MM.1S (cell line): ENCODE measurements at regions not wholly inside any gene's neighbourhood (a gene's known extent, or its start where the extent isn't known, plus 50 kb on each side); places are given as distances from the start of the nearest gene placed in this dataset.

Experiments
- DNase-seq: peaks from one replicate; pipeline ENCODE4 v3.0.0-alpha.2; 2015
- H2AFZ ChIP-seq: fragments of 300-600 bp; sonication (generic); 2 replicates; pipeline ENCODE4 v1.6.0; 2016; ENCODE audit warnings: antibody characterized with exemption, low read length
- H3F3A ChIP-seq: fragments of 300-600 bp; sonication (generic); 2 replicates; pipeline ENCODE4 v1.6.1; 2016; ENCODE audit warnings: mild to moderate bottlenecking, antibody characterized with exemption, low read length, moderate library complexity, mixed read lengths; ENCODE audit not compliant: insufficient read depth
- H3K27ac ChIP-seq: fragments of 300-600 bp; sonication (generic); 2 replicates; pipeline ENCODE4 v1.5.1; 2016; ENCODE audit warnings: mild to moderate bottlenecking, low read length
- H3K27me3 ChIP-seq: fragments of 300-600 bp; sonication (generic); replicated peaks from 2 replicates; pipeline ENCODE4 v1.6.0; 2016; ENCODE audit warnings: low read length; ENCODE audit not compliant: insufficient read depth
- H3K36me3 ChIP-seq: fragments of 300-600 bp; sonication (generic); replicated peaks from 2 replicates; pipeline ENCODE4 v1.6.1; 2016; ENCODE audit warnings: mild to moderate bottlenecking, low read length, mixed read lengths; ENCODE audit not compliant: insufficient read depth
- H3K4me1 ChIP-seq: fragments of 300-600 bp; sonication (generic); 2 replicates; pipeline ENCODE4 v1.6.1; 2016; ENCODE audit warnings: low read length, mixed read lengths
- H3K4me2 ChIP-seq: fragments of 300-600 bp; sonication (generic); 2 replicates; pipeline ENCODE4 v1.6.0; 2016; ENCODE audit warnings: low read depth, low read length
- H3K4me3 ChIP-seq: fragments of 300-600 bp; sonication (generic); 2 replicates; pipeline ENCODE4 v1.5.1; 2016; ENCODE audit warnings: low read length, mixed read lengths
- H3K79me2 ChIP-seq: fragments of 300-600 bp; sonication (generic); 2 replicates; pipeline ENCODE4 v1.6.1; 2016; ENCODE audit warnings: mixed run types, low read length, mixed read lengths
- H3K9ac ChIP-seq: fragments of 300-600 bp; sonication (generic); 2 replicates; pipeline ENCODE4 v1.6.1; 2016; ENCODE audit warnings: low read length, mixed read lengths
- H3K9me2 ChIP-seq: fragments of 300-600 bp; sonication (generic); replicated peaks from 2 replicates; pipeline ENCODE4 v1.6.1; 2016; ENCODE audit warnings: mild to moderate bottlenecking, low read length, mixed read lengths; ENCODE audit not compliant: insufficient read depth
- H3K9me3 ChIP-seq: fragments of 300-600 bp; sonication (generic); replicated peaks from 2 replicates; pipeline ENCODE4 v1.6.1; 2016; ENCODE audit warnings: mild to moderate bottlenecking, low read length, mixed read lengths; ENCODE audit not compliant: insufficient read depth
- H4K20me1 ChIP-seq: fragments of 300-600 bp; sonication (generic); 2 replicates; pipeline ENCODE4 v1.6.1; 2016; ENCODE audit warnings: mild to moderate bottlenecking, low read length, moderate library complexity, mixed read lengths; ENCODE audit not compliant: insufficient read depth
- EZH2 ChIP-seq: fragments of 300-600 bp; sonication (generic); optimal IDR thresholded peaks from 2 replicates; pipeline ENCODE3; 2017; ENCODE audit warnings: low read depth, mild to moderate bottlenecking, antibody characterized with exemption, low read length, mixed read lengths
- EZH2phosphoT487 ChIP-seq: fragments of 300-600 bp; sonication (generic); IDR thresholded peaks from 2 replicates; pipeline ENCODE4 v1.6.1; 2018; ENCODE audit warnings: antibody characterized with exemption, low read length
- TF ChIP-seq, protein P1 (sequence below): fragments of 300-600 bp; sonication (generic); IDR thresholded peaks from 2 replicates; pipeline ENCODE4 v1.5.1; 2016; ENCODE audit warnings: antibody characterized with exemption, low read length, mixed read lengths

GRCh38 chr15:35605764-35606449 is 59.9 kb upstream of the DPH6 start:
- Histone ChIP-seq H3K79me2 (no peaks in the 10 kb centered on the region), H3K9ac (no peak overlapping the region), H3K27ac (no peak overlapping the region), H3K36me3 (no peaks in the 10 kb centered on the region), H2AFZ (no peak overlapping the region), H3K27me3 (no peaks in the 10 kb centered on the region), H3K4me2 (no peak overlapping the region), H3K9me2 (no peaks in the 10 kb centered on the region), H3K4me3 (no peak overlapping the region), H3K4me1 (no peaks in the 10 kb centered on the region), H3F3A (no peaks in the 10 kb centered on the region), H3K9me3 (no peaks in the 10 kb centered on the region), H4K20me1 (no peaks in the 10 kb centered on the region)
- TF ChIP-seq, protein P1, sequence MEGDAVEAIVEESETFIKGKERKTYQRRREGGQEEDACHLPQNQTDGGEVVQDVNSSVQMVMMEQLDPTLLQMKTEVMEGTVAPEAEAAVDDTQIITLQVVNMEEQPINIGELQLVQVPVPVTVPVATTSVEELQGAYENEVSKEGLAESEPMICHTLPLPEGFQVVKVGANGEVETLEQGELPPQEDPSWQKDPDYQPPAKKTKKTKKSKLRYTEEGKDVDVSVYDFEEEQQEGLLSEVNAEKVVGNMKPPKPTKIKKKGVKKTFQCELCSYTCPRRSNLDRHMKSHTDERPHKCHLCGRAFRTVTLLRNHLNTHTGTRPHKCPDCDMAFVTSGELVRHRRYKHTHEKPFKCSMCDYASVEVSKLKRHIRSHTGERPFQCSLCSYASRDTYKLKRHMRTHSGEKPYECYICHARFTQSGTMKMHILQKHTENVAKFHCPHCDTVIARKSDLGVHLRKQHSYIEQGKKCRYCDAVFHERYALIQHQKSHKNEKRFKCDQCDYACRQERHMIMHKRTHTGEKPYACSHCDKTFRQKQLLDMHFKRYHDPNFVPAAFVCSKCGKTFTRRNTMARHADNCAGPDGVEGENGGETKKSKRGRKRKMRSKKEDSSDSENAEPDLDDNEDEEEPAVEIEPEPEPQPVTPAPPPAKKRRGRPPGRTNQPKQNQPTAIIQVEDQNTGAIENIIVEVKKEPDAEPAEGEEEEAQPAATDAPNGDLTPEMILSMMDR: no peak
- TF ChIP-seq EZH2 (no peak), EZH2phosphoT487 (no peak)
- no peak for DNase-seq

DNA sequence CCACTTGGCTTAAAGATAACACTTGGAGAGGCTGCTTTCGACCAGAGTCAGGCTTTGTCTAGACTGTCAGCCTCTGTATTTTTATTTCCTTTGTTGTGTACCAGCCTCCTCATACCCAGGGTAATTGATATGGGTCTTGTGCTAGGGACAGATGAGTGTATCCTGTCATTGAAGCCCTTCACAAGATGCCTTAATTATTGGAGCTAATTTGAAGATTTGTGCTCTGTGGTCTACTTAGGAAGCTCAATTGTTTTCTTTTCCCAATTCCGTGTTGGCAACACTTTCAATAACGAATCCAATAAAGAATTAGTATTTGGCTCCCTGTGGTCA is 60.5 kb upstream of the DPH6 start:
- Histone ChIP-seq H3K4me3 (no peak overlapping the region), H4K20me1 (no peaks in the 10 kb centered on the region), H3K9ac (no peak overlapping the region), H3F3A (no peaks in the 10 kb centered on the region), H3K36me3 (no peaks in the 10 kb centered on the region), H3K27me3 (no peaks in the 10 kb centered on the region), H3K9me3 (no peaks in the 10 kb centered on the region), H3K4me1 (no peaks in the 10 kb centered on the region), H3K9me2 (no peaks in the 10 kb centered on the region), H2AFZ (no peak overlapping the region), H3K4me2 (no peak overlapping the region), H3K79me2 (no peaks in the 10 kb centered on the region), H3K27ac (no peak overlapping the region)
- DNase-seq: no peak
- no peak for TF ChIP-seq EZH2phosphoT487
- TF ChIP-seq, protein P1: no peak
- TF ChIP-seq EZH2: no peak

GRCh38 chr15:35616498-35617271 is 70.7 kb upstream of the DPH6 start:
- H3K9me3 ChIP-seq: no peaks in the 10 kb centered on the region
- no peak overlapping the region for H3K4me3 ChIP-seq
- H3K4me1 ChIP-seq: peaks cover 6% of the 10 kb centered on the region; the same call in 1 of the 2 replicates
- no peak overlapping the region for H3K27ac ChIP-seq
- H2AFZ ChIP-seq: no peak overlapping the region
- H3K79me2 ChIP-seq: no peaks in the 10 kb centered on the region
- no peak for DNase-seq
- no peak for TF ChIP-seq EZH2phosphoT487
- TF ChIP-seq, protein P1: no peak
- TF ChIP-seq EZH2: no peak
- H3K9me2 ChIP-seq: no peaks in the 10 kb centered on the region
- H4K20me1 ChIP-seq: no peaks in the 10 kb centered on the region
- H3F3A ChIP-seq: no peaks in the 10 kb centered on the region
- no peaks in the 10 kb centered on the region for H3K36me3 ChIP-seq
- H3K27me3 ChIP-seq: no peaks in the 10 kb centered on the region
- no peak overlapping the region for H3K9ac ChIP-seq
- no peak overlapping the region for H3K4me2 ChIP-seq
